ENCODE measurements at regions not wholly inside any gene's neighbourhood (a gene's known extent, or its start where the extent isn't known, plus 50 kb on each side); places are given as distances from the start of the nearest gene placed in this dataset.
"Not testable (repeated sequence)": the region's sequence is repeated elsewhere in the genome, so short reads cannot be mapped to it uniquely, and the experiment has no call there.

DNA sequence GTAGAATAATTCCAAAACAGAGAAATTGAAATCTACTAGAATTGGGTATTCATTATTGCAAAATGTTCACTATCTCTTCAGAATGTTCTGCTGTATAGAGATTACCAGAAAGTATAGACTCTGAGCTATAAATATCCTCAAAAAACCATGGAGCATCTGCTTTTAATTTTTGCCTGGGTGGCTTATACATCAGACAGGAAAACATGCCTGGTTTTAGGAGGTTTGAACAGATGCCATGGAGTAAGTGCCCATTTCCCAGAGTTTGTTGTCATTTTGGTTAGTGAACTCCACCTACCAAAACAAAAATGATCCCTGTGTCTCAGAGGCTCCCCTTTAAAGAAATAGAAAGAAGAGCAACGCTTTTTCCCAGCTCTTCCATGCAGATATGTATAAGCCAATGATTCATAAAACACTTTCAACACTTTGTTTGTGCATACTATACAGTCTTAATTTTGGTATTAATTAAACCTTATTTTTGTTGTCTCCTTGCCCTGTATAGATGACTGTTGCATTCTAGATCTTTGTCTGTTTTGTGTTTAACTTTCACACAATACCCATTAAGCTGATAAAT, 68.7 kb downstream of the MEPE start:
- DNase-seq: peak; percentile 50

DNA sequence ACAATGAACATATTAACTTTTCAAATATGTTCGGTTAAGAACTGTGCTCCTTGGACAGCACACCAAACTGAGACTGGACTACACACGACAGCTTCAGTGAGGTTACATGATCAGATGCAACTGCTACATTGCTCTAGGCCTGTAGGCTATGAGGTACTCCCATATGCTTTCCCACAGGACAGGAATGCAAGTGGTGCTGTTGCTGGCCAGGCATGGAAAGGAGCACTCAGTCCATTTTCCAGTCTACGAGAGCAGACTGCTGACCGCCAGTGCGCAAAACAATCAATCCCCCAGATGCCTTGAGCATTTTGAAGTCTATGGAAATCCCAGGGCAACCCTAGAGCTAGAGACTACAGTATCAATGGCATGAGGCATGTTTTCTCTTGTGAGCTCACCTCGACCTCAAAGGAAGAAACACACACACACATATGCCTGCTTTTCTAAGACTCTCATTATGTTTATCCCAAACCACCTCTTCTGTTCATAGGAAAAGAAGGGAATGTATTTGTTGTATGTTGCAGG, 70.8 kb upstream of the SPP1 start:
- DNase-seq: no peak

DNA sequence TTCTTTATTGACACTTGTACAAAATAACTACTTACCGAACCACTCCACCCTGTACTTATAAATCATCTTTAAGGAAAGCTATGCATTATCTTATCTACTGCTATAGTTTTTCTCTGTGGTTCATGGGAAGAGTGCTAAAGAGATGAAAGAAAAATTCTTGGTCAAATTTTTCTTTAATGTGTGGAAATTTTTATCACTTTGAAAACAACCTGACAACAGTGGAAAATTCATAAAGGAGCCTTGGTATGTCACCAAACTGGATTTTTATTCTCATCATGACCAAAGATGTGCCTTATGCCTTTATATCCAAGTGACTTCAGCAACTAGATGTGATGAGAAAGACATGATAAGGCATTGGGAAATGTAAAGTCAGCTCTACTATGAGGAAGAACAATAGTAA, 67.2 kb upstream of the SPP1 start:
- no peak for DNase-seq

DNA sequence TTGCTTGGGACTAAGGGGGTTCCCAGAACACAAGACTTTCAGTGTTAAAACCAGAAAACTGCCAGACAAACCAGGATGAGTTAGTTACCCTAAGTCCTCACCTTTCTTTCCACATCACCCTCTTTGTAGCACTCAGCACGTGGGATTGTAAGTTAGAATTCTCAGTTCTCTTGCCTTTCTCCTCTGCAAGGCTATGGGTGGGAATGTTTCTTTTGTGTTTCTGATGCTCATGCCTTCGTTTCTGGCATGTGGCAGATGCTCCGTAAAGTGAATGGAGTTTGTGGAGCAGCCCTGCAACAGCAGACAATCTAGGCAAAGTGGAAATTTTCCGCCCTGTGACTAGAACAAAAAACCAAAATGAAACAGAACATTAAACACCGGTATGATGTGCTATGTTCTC, 64.7 kb upstream of the SPP1 start:
- DNase-seq: no peak

DNA sequence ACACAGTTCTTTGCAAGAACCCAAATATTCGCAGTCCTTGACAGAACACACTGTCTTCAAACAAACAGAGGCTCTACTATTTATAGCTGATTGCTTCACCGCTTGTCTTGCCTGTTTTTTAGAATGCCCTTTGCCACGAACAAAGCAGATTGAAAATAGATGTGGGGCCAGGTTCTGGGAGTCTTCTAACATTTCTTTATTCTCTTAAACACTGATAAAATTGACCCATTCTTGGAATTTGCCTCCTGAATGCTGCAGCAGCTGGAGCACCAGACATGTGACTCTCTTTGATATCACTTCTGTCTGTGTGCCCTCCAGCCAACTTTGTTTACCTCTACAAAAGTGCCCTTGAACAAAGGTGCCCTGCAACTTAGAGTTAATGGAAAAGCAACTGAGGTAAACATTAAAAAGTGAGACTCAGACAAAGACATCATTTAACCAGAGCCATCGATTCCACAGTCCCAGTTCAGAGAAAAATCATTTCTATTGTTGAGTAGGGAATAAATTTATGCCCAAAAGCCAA, 64.2 kb upstream of the SPP1 start:
- no peak for DNase-seq

DNA sequence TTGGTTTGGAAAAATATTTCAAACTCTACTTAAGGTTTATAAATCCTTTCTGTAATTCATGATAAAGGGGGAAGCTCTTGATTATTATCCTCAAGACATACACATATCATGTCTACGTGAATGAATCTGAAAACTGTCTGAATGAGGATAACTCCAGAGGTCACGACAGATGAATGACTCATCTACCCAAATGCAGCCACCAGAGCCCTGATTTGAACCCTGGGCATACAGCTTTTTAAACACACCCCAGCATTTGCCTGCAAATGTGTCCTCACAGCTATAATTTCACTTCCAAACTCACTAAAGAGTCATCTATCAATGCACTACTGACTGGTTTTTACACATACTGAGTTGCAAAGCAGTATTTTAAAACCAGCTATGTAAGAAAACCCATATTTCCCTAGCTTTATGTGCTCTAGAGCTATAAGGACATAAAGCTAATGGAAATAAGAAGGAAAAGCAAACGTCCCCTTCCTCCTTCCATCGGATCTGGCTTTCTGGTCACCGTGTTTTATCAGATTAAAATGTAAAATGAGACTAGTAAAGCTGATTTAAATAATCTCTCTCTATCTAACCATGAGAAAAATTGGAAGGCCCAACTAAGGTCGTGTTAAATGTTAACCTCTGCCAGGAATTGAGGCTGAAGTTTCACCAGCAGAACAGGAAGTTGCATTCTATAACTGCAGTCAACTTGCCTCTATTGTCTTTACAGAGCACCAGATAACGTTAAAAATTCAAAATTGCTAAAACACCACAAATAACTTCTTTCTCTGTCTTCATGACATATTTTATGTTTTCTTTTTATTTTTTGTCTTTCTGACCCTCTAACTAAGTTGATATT, 63.1 kb upstream of the SPP1 start:
- DNase-seq: no peak

DNA sequence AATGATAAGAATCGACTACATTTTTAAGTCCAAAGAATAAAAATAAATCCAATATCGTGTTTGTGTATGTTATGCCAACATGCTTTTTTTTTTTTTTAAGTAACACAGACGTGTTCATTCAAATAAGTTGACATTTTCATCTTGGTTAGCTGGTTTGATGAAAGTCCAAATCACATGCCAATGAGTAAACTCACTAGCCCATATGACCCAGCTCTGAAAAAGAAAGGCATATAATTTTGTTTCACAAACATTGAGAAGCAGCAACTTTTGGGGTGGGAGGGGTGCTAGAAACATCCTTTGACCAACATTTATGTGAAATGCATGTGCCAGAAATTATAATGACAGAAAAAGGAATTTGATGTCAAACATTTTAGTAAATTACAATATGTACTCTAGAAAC, 61.6 kb upstream of the SPP1 start:
- DNase-seq: no peak

DNA sequence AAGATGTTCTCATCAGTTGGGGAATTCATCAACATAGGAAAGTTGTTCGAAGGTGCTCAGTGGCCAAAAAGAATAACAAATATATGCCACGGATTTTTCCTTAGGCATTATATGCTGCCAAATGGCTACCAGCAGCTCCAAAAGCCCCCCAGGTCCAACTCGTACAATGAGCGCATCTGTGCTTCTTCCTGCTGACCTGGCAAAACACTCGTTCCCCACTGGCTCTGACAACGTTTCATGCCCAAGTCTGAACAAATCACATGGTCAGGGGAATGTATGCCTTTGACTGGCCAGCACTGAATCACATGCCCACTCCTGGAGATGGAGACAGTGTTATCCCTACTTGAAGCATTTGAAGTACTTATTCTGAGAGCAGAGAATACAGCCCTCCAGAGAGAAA, 59.9 kb upstream of the SPP1 start:
- no peak for DNase-seq

DNA sequence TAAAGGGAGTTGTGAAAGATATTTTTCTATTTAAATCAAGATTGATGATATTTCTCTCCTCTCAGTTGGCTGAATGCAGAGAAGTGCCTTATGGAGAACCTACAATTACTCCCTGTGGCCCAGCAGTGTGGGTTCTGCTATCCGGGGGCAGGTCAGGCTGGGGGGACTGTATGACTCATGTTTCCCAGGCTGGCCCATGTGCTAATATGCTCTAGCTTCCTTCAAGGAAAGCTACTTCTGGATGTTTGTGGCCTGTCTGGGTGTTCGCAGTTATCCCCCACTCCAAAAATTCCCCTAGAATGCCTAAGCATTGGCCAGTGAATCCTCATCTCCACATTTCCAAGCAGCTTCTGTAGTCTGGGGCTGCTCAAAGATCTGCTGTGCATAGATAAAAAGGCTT, 58.9 kb upstream of the SPP1 start:
- no peak for DNase-seq

DNA sequence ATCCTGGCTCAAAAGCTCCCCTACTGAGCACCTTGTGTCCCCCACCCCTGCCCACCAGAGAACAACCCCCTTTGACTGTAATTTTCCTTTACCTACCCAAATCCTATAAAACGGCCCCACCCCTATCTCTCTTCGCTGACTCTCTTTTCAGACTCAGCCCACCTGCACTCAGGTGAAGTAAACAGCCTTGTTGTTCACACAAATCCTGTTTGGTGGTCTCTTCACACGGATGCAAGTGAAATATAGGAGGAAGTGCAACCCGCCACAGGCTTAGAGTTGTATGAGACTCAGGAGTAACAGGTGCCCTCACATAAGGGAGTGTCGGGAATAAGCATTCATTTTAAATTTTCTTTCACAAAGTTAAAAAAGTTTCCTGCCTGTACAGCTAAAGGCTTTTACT, 57.6 kb upstream of the SPP1 start:
- DNase-seq: not testable (repeated sequence)

DNA sequence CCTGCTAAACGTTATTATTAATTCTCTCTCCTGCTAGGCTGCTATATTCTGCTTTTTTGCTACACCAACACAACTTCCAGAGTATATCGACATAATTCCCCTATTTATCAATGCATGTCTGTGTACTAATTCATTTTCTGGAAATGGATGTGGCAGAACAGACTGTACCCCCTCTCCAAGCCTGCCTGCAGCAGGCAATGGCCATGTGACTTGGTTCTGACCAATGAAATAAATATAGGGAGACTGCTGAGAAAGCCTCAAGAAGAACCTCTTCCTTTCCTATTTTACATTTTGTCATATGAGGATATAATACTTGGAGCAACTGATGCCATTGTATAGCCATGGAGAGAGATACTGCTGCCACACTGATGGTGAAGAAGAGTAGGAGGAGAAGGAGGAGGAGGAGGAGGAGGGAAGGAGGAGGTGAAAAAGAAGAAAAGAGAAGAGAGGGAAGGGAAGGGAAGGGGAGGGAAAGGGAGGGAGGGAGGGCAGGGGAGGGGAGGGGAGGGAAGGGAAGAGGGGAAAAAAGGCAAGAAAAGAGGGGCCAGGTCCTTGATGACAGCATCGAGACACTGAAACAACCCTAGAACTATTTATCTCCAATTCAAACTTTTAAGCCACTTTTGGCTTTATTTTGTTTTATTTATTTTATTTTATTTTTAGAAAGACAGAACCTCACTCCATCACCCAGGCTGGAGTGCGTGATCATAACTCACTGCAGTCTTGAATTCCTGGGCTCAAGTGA, 57.0 kb upstream of the SPP1 start:
- no peak for DNase-seq

DNA sequence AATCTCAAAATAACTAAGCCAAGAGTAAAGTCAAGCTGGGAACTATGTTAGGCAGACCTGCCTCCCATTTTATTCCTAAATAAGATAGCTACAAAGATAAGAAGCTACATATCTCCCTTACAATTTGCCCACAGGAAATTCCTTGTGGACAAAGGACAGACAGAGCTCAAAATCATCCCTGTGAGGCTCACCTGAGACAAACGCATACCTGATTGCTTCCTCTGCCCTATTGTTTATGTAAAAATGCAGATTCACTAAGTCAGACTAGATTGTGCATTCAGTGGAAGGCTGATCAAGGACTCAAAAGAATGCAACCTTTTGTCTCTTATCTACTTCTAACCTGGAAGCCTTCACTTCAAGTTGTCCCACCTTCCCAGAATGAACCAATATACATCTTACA, 56.2 kb upstream of the SPP1 start:
- DNase-seq: not testable (repeated sequence)

DNA sequence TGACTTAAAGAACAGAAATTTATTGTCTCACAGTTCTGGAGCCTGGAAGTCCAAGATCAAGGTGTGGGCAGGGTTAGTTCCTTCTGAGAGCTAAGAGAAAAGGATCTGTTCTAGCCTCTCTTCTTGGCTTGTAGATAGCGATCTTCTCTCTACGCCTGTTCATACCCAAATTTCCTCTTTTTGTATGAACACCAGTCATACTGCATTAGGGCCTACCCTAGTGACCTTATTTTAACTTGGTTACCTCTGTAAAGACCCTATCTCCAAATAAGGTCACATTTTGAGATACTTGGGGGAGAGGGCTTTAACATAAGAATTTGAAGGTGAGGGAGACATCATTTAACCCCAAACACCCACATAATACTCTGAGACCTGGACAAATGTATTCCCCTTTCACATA, 55.6 kb upstream of the SPP1 start:
- no peak for DNase-seq

DNA sequence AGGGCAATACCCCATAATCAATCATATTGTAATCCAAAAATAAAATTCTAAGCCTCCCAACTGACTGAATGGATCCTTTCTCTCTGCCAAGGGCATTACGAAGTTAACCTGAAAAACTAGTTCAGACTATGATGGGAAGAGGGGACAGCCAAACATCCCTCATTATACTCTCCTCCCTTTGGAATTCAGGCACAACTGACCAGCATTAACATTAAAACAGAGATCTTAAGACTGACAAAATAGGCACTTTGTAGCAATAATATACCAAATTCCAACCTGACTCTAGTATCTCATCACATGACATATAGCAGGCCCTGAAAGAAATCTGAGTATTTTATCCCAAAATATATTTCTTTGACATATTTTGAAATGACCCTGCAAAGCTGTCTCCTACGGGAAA, 55.0 kb upstream of the SPP1 start:
- no peak for DNase-seq

DNA sequence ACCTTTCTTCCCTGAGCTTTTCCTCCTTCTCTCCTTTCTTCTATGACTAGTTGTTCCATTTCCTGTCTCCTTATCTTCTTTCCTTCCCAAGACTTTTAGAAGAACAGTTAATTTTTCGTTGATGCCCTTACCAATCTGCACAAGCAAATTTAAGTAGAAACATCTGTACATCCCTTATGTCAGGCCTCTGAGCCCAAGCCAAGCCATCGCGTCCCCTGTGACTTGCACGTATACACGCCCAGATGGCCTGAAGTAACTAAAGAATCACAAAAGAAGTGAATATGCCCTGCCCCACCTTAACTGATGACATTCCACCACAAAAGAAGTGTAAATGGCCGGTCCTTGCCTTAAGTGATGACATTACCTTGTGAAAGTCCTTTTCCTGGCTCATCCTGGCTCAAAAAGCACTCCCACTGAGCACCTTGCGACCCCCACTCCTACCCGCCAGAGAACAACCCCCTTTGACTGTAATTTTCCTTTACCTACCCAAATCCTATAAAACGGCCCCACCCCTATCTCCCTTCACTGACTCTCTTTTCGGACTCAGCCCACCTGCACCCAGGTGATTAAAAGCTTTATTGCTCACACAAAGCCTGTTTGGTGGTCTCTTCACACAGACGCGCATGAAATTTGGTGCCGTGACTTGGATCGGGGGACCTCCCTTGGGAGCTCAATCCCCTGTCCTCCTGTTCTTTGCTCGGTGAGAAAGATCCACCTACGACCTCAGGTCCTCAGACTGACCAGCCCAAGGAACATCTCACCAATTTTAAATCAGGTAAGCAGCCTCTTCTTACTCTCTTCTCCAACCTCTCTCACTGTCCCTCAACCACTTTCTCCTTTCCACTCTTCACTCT, 53.7 kb upstream of the SPP1 start:
- not testable (repeated sequence) for DNase-seq

DNA sequence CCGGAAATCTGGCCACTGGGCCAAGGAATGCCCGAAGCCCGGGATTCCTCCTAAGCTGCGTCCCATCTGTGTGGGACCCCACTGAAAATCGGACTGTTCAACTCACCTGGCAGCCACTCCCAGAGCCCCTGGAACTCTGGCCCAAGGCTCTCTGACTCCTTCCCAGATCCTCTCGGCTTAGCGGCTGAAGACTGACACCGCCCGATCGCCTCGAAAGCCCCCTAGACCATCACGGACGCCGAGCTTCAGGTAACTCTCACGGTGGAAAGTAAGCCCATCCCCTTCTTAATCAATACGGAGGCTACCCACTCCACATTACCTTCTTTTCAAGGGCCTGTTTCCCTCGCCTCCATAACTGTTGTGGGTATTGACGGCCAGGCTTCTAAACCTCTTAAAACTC, 51.4 kb upstream of the SPP1 start:
- not testable (repeated sequence) for DNase-seq
